NOMO-1 treated with DMSO at 0.1 percent for 48 hours (cell line): ENCODE measurements at regions not wholly inside any gene's neighbourhood (a gene's known extent, or its start where the extent isn't known, plus 50 kb on each side); places are given as distances from the start of the nearest gene placed in this dataset.
"Not testable (repeated sequence)": the region's sequence is repeated elsewhere in the genome, so short reads cannot be mapped to it uniquely, and the experiment has no call there.

Experiments
- DNase-seq: peaks from one replicate; lab custom pipeline; 2025; ENCODE audit not compliant: unreplicated experiment; lab: John Stamatoyannopoulos, UW

- peak; percentile 5 for DNase-seq
Measured at GRCh38 chr5:125484272-125484741, 737.9 kb upstream of the ZNF608 start.

- DNase-seq, result peak; percentile 90
Measured at GRCh38 chr5:125484742-125485641, 738.6 kb upstream of the ZNF608 start.

GRCh38 chr5:125485771-125486170 is 739.3 kb upstream of the ZNF608 start:
- no peak for DNase-seq

- no peak for DNase-seq
Measured at GRCh38 chr5:125486634-125487033, 740.2 kb upstream of the ZNF608 start.

DNA sequence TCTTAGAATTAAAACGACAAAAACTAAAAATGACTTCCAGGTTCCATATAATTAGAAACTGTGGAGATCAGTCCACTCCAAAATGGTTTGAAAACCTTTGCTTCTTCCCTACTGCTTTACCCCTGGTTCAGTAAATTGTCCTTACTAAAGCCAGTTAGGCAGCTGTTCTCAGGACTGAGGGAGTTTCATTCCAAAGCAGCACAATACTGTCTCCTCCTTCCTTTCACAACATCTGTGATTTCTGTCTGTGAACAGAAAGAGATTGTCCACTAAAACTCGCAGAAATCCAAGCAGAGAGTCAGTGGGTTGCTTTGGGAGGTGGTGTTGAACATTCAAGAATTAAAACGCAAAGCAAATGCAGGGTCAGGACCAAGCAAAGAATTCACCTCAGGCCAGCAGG is 740.8 kb upstream of the ZNF608 start:
- no peak for DNase-seq

- DNase-seq, result not testable (repeated sequence)
Measured at GRCh38 chr5:125487652-125488051, 741.2 kb upstream of the ZNF608 start.

DNA sequence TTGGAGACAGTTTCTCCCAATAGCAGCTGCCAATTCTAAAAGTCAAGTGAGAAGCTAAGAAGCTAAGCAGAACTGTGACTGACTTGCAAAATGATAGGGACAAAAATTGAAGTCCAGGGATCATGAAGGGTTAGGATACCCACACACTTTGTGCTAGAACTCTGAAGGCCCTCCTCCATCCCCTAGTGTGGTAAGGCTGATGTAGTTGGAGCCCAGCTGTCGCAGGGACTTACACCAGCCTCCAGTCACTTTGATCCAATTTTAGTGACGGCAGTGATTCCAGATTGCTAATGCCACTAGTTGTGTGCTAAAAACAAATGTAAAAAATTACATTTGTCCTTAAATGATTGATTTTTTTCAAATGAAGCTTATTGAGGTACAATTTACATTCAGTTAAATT is 742.7 kb upstream of the ZNF608 start:
- no peak for DNase-seq

- no peak for DNase-seq
Measured at GRCh38 chr5:125491986-125492492, 745.6 kb upstream of the ZNF608 start.

DNA sequence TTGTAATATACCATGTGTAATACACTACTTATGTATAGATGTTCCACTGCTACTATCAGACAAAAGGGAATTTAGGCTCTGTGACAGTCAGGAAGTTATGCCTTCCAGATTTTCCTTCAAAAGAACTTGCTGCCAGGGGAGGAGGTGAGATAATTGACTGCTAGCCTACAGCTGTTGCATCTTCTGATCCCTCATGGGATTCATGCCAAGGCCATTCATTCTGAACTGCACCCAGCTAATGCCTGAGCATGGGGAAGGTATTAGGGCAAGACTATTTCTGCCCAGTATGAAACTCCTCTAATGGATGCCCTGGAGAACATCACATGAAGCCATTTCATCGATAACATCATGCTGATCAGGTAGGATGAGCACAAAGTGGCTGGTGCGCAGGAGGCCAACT is 746.5 kb upstream of the ZNF608 start:
- DNase-seq, result no peak

GRCh38 chr5:125496393-125496792 is 750.0 kb upstream of the ZNF608 start:
- DNase-seq, result no peak

GRCh38 chr5:125497651-125498050 is 751.2 kb upstream of the ZNF608 start:
- DNase-seq, result no peak

- DNase-seq, result no peak
Measured at GRCh38 chr5:125499636-125500332, 753.3 kb upstream of the ZNF608 start.

- no peak for DNase-seq
Measured at GRCh38 chr5:125501396-125501795, 755.0 kb upstream of the ZNF608 start.

DNA sequence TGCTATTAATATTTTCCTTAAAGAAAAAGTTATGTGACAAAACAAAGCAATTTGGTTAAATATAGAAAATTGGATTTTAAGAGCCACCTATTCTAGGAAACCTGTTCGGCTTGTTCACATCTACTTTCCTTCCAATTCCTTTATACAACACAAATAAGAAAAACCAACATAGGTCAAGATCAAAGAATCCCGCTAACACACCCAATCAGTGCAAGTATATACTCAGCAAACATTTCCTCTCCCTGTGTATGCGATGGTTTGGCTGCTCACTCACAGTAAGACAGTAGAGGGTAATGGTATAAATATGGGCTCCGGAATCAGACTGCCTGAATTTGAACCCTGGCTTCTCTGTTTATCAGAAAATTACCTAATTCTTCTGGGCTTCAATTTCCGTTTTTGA is 757.5 kb upstream of the ZNF608 start:
- DNase-seq, result no peak

DNA sequence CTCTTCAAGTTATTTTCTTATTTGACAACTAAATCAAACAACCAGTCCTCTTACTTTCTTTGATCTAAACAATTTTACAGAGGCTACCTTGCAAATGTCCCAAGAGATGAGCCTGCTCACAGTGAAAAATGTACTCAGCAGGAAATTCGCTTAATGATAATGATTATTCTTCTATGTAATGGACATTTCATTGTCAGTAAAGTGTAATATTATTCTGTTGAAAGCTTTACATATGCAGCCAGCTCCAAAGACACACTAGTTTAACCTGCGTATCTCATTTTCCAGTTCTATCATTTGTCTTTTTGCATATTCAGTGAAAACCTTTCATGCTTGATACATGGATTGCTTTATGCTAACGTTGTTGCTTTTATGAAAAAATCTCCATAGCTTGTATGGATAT is 758.7 kb upstream of the ZNF608 start:
- DNase-seq, result no peak

DNA sequence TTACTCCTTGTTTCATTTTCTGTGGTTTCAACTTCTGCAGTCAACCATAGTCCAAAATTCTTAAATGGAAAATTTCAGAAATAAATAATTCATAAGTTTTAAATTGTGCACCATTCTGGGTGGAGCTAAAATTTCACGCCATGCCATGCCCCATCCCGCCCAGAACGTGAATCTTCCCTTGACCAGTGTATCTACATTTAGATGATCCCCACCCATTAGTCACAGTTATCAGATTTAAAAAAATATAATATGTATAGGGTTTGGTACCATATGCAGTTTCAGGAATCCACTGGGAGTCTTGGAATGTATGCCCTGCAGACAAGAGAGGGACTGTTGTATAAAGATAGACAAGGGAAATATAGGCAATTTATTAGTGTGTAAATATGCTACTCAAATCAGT is 759.7 kb upstream of the ZNF608 start:
- no peak for DNase-seq

DNA sequence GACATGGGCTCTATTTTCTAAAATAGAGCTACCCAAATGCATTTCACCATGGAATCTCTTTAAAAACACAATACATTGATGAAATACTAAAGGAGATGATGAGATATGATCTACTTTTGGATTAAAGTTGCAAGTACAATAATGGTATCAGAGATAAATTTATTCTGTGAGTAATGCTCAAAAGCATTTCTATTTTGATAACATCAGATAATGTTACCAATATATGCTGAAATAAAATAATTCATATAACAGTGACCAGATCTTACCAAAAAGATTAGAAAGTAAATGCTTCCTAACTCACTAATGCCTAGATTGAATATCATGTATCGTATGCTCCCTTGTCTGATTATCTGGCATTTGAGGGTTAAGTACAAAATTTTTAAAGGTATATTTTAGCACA is 761.8 kb upstream of the ZNF608 start:
- DNase-seq, result no peak

DNA sequence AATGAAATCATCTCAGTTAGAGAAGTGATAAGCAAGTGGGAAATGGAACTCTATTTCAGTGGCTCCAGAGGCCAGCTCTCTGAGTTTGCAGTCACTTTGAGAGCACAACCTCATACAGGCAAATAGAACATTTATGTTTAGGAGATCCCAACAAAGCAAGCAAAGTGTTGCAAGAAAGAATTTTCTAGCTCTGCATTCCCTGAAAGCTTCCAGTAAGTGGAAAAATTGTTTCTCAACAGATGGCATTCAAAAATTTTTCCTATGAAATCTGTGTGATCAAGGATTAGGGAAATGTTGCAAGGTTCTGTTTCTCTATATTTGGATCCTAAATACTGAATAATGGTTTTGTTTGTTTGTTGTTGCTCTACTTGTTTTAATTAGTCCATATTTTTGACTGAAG is 764.2 kb upstream of the ZNF608 start:
- no peak for DNase-seq

DNA sequence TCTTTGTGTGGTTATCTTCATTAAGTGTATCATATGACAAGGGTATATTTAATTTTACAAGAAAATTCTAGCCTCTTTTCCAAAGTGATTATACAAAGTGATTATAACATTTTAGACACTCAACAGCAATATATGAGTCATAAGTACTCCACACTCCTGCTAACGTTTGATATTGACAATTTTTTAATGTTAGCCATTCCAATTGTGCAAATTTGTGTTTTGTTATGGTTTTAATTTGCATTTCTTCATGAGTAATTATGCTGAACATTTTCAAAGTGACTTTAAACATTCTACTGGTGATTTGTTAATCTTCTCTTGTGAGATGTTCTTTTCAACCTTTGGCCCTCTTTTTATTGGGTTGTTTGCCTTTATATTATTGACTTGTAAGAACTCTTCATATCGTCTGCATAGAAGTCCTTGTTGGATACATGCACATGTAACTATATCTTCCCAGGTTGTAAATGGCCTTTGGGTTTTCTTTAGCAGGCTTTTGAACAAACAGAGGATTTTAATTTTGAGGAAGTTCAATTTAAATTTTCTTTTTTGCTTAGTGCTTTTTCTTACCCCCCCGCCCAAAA is 771.6 kb upstream of the ZNF608 start:
- DNase-seq, result no peak

DNA sequence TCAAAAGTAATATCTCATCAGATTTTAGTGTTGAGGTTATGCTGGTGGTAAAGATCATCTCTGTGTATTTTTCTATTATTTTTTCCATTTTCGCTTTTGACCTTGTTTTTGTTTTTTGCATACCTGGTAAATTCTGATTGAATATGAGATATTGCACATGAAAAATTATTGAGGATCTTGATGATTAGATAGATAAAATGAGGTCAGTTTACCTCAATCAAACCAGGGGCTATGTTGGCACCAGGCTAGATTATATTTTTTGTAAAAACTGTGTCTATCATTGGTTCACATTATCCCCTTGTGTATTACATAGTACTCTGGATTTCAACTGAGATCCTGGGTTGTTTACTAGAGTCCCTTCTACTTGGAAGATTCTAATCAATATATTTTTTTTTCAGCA is 774.9 kb upstream of the ZNF608 start:
- DNase-seq, result no peak

GRCh38 chr5:125525356-125525755 is 778.9 kb upstream of the ZNF608 start:
- no peak for DNase-seq

- no peak for DNase-seq
Measured at GRCh38 chr5:125526966-125527365, 780.5 kb upstream of the ZNF608 start.
